Cerebellar nuclear complex (tissue), 1 donor: ENCODE measurements at regions not wholly inside any gene's neighbourhood (a gene's known extent, or its start where the extent isn't known, plus 50 kb on each side); places are given as distances from the start of the nearest gene placed in this dataset.
"Not testable (repeated sequence)": the region's sequence is repeated elsewhere in the genome, so short reads cannot be mapped to it uniquely, and the experiment has no call there.

Experiments
- DNase-seq, 2 experiments: peaks; one replicate each; lab custom pipeline; 2025; lab: John Stamatoyannopoulos, UW

GRCh38 chr17:53490447-53490968, 332.2 kb upstream of the KIF2B start:
- DNase-seq, result no peak

DNA sequence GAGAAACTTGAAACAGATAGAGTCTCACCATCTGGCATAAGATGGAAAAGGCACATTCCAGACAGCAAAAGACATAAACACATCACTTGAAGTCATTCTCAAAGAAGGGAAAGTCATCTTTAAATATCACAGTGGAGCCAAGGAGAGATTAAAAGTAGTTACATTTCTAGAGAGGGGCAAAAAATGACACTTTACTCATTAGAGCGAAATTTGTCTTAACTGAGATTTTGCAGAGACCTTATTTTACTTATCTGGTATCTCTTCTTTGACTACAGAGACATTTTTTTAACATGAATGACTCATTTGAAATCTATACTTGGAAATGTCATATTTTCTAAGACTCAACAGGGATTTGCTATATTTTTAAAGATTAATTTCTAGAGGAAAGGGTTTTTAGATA, 339.0 kb upstream of the KIF2B start:
- DNase-seq, result no peak

- no peak for DNase-seq
These were observed 347.7 kb upstream of the KIF2B start for GRCh38 chr17:53475002-53475401.

GRCh38 chr17:53472586-53472985, 350.1 kb upstream of the KIF2B start:
- DNase-seq, result no peak

DNA sequence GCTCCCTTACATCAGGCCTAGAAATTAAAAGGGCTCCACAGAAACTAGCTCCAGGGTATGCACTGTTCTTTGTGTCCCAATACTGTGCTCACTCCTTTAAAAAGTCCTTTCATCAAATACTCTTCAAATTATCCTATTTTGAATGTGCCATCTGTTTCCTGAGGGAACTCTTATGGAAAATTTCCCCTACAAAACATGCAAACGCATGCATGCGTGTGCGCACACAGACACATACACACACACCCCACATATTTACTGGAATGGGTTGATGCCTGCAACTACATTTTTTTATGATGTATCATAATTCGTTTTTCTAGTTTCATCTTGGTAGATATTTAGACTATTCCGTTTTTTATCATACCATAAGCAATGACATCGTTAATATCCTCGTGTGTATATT, 351.2 kb upstream of the KIF2B start:
- no peak for DNase-seq

- no peak for DNase-seq
These were observed 352.1 kb upstream of the KIF2B start for GRCh38 chr17:53470626-53471025.

DNA sequence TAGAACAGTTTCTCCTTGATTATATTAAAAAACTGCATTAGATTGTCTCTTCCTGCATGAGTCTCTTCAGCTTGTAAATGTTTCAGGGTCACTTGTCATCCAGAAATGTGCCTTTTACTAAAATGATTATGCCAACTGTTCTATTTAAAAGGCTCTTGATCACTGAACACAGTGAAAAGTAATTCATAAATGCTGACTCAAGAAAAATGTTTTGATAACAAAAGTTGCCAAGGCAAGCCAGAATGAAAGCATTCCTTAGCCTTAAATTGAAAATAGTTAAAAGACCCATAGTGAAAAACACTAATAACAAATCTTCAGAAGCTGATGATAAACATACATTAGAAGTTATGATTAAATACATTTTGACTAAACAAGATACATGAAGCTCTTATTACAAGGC, 356.0 kb upstream of the KIF2B start:
- no peak for DNase-seq

DNA sequence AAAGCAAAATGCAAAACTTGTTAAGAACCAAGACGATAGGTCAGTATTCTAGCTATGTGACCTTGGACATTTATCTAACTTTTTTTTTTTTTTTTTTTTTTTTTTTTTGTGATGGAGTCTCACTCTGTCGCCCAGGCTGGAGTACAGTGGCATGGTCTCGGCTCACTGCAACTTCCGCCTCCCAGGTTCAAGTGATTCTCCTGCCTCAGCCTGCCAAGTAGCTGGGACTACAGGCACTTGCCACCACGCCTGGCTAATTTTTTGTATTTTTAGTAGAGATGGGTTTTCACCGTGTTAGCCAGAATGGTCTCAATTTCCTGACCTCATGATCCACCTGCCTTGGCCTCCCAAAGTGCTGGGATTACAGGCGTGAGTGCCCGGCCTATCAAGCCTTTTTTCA, 358.3 kb upstream of the KIF2B start:
- not testable (repeated sequence) for DNase-seq

GRCh38 chr17:53463363-53463762, 359.4 kb upstream of the KIF2B start:
- no peak for DNase-seq

DNA sequence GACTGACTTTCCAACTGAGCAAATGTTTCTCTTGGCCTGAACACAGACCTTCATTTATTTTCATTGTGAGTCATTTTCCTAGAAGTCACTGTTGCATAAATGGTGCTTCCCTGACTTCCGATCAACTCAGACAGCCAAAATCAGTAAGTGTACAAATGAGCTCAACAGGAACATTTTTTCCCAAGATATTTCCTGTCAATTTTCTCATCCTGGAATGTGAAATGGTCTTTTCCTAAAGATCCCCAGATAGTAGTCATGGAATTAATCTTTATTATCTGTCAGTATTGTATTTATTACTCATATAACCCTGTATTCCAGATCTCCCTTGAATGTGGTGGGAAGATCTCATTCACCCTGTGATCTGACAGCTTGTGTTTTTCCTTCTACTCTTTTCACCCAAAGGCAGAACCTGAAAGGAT, 360.3 kb upstream of the KIF2B start:
- no peak for DNase-seq

GRCh38 chr17:53455943-53456342, 366.8 kb upstream of the KIF2B start:
- not testable (repeated sequence) for DNase-seq

DNA sequence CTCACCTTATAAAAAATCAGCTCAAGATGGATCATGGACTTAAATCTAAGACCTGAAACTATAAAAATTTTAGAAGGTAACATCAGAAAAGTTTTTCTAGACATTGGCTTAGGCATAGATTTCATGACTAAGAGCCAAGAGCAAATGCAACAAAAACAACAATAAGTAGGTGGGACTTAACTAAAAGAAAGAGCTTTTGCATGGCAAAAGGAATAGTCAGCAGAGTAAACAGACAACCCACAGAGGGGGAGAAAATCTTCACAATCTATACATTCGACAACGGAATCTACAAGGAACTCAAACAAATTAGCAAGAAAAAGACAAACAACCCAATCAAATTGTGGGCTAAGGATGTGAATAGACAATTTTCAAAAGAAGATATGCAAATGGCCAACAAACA, 368.4 kb upstream of the KIF2B start:
- no peak for DNase-seq

DNA sequence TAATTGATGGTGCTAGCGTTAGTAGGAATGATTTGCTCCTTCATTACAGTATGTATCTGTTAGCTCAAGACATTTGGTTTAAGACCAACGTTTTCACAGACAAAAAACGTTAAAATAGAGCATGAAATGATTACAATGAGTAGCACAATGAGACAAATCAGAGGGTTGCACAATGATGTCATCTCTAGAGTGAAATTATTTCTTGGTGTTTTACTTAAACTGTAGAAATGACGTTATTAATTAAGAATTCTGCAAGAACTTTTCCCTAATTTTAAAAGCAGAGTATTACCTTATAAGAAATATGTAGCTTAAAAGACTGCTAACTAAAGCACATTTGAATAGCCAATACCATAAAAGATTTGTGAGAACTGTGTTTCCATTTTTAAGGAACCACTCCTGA, 373.4 kb upstream of the KIF2B start:
- no peak for DNase-seq

- DNase-seq, result no peak
These were observed 393.8 kb upstream of the KIF2B start for GRCh38 chr17:53428913-53429312.

DNA sequence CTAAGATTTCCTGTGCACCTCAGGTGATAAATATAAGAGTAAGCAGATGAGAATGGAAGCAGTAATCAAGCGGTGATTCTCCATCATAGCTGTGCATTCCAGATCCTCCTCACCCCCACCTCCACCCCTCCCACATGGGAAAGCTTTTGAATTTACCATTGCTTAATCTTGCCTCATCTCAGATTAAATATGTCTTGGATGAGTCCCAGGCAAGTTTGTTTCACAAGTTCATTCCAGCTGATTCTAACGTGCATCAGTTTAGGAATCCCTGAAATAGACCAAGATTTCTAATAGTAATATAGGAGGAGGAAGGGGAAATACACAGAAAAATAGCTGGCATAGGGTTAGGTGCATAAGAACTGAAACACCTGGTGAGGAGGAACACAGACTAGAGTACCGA, 396.2 kb upstream of the KIF2B start:
- no peak for DNase-seq

DNA sequence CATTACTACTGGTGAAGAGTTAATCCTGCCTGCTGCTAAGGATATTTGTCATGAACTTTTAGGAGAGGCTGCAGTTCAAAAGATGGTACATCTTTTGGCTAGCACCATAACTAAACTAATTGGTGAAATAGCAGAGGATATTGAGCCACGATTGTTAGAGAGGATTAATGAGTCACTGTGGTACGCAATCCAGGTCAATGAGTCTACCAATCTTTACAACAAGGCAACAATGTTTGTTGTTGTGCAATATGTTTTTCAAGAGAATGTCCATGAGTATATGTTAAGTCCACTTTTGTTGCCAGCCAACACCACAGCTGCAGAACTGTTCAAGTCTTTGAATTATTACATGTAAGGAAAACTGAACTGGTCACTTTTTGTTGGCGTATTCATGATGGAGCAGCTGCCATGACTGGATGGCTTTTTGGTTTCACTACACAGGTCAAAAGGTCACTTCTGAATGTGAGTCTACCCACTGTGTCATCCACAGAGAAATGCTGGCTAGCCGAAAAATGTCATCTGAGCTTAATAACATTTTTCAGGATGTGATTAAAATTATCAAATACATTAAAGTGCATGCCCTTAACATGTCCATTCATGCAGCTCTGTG, 402.6 kb upstream of the KIF2B start:
- DNase-seq, result no peak

DNA sequence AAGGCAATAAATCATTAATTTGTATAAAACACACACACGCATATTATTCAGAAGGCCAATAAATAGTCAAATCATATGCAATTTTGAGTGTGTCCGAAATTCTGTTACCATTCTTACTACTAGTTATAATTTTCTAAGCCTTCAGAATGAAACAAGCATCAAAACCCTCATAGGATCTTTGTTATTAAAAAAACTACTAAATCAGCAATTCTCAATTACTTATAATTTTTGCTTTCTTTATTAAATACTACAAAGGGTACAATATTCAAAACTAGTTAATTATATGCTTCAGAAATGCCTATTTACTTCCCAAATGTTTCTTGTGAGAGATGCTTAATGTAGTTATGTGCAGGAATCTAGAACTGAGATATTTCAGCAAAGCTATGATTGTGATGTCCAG, 413.1 kb upstream of the KIF2B start:
- no peak for DNase-seq

- DNase-seq, result no peak
These were observed 415.8 kb upstream of the KIF2B start for GRCh38 chr17:53406907-53407306.

DNA sequence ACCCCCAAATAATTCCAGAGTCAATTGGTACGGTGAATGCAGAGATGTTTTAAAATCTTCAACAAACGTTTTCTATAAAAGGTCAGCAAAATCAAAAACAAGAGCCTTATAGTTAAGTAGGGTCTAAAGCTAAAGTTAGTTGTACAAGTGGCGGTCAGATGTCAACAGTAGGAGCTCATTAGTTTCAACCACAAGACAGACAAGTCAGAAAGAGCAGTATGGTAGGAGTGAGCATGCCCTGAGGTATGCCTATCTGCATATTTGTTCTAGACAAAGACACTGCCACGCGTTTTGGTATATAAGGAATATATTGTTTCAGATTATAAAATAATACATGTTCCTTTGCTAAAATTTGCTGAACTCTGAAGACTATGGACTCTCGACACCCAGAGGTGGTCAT, 431.5 kb upstream of the KIF2B start:
- no peak for DNase-seq

DNA sequence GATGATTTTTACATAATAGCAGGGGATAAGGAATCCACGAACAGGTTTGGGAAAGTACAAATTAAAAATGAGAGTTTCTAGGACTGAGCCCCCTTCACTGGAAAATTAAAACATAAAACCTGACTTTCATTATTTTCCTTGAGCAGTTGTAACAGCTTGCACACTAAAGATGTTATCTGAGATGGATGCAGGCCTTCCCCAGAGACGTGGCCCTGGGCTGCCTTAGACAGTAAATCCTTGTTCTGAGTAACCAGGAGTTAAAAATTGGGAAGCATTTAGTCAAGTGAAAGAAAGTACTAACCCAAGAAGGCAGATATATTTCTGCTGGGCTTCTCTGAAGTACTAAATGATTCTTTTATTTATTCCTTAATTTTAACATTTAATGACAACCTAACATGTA, 432.2 kb upstream of the KIF2B start:
- no peak for DNase-seq

DNA sequence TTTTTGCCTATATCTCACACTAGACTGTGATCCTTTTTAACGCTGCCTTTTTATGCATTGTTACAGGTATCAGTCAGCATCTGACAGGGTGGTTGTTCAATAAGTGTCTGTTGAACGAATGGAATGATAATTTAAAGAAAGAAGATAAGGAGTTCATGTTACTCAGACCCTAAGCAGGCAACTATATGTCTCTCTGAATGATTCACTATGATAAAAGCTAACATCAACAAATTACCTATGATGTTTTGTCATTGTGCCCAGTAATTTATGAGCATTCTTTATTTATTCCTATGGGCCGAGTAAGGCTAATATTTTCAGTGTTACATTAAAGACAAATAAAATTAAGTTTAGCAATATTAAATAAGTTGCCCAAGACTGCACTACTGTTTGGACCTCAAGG, 435.0 kb upstream of the KIF2B start:
- DNase-seq, result no peak

DNA sequence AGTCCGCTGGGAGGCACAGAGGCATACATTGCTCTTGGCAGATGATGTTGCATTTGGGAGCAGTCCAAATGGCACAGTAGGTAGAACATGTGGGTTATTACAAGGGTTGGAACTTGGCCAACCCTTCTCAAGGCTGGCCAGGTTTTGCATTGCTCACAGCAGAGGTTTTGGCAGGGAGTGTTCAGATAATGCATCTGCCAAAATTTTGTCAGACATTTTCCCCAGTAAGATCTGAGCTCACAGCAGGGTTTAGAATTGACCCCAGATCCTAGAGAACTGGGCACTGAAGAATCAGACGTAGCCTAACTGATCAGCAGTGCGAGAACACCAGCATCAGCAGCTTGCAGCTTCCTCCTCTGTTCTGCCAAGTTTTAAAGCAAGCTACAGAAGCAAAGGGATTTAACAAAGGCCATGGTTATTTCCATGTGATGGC, 468.8 kb upstream of the KIF2B start:
- peak in 1 of 2 experiments; percentile 16 for DNase-seq

- DNase-seq, result no peak
These were observed 477.9 kb upstream of the KIF2B start for GRCh38 chr17:53344778-53345177.

DNA sequence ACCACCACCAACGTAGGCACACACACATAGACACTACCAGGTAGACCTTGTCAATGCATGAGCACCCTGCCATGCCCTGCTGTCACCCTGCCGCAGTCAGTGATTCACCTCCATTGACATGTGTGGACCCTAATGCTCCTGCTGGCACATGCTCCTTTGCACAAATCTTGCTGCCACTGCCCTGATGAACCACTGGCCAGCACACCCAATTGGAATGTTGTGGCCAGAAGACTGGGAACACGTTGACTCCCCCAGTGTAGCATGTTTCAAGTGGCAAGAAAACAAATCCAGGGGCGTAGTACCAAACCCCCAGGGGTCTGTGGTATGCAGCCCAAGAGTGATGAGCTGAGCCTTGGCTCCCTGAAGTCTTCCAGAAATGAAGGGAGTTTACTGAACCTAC, 486.4 kb upstream of the KIF2B start:
- no peak for DNase-seq
